ENCODE measurements at regions not wholly inside any gene's neighbourhood (a gene's known extent, or its start where the extent isn't known, plus 50 kb on each side); places are given as distances from the start of the nearest gene placed in this dataset.
A peak's percentile ranks its signal among the peaks of the same experiment; 100 is the strongest.

- no peak overlapping the region for H3K4me3 ChIP-seq (ENCODE audit: low read depth, low read length)
- no peak for DNase-seq (ENCODE audit: low read depth)
- TF ChIP-seq, protein P1, sequence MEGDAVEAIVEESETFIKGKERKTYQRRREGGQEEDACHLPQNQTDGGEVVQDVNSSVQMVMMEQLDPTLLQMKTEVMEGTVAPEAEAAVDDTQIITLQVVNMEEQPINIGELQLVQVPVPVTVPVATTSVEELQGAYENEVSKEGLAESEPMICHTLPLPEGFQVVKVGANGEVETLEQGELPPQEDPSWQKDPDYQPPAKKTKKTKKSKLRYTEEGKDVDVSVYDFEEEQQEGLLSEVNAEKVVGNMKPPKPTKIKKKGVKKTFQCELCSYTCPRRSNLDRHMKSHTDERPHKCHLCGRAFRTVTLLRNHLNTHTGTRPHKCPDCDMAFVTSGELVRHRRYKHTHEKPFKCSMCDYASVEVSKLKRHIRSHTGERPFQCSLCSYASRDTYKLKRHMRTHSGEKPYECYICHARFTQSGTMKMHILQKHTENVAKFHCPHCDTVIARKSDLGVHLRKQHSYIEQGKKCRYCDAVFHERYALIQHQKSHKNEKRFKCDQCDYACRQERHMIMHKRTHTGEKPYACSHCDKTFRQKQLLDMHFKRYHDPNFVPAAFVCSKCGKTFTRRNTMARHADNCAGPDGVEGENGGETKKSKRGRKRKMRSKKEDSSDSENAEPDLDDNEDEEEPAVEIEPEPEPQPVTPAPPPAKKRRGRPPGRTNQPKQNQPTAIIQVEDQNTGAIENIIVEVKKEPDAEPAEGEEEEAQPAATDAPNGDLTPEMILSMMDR (IDR thresholded peaks at IDR 0.05; ENCODE audit: insufficient read depth, low read length): no peak
Observed at GRCh38 chr12:114209861-114210260, 196.1 kb downstream of the TBX5 start.

- TF ChIP-seq, protein P1 (IDR thresholded peaks at IDR 0.05; ENCODE audit: insufficient read depth, low read length): no peak
- no peak for DNase-seq (ENCODE audit: low read depth)
- no peak overlapping the region for H3K4me3 ChIP-seq (ENCODE audit: low read depth, low read length)
Observed at GRCh38 chr12:114206525-114206924, 199.4 kb downstream of the TBX5 start.

GRCh38 chr12:114201794-114202193, 204.2 kb downstream of the TBX5 start:
- TF ChIP-seq, protein P1 (IDR thresholded peaks at IDR 0.05; ENCODE audit: insufficient read depth, low read length): no peak
- DNase-seq (ENCODE audit: low read depth): no peak
- H3K4me3 ChIP-seq (ENCODE audit: low read depth, low read length): no peak overlapping the region

DNA sequence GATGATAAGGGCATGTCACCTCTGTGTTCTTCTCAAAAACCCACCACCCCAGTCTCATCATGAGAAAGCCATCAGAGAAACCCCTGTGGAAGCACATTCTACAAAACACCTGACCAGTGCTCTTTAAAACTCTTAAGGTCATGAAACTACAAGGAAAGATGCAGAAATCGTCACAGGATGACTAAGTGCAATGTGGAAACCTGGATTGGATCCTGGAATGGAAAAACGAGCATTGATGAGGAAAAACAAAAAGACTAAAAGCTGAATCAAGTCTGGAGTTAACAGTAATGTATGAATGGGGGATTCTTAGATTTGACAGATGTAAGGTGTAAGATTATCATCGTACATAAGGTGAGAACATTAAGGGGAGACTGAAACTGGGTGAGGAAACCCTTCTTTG, 211.0 kb downstream of the TBX5 start:
- peak; percentile 2 for DNase-seq (ENCODE audit: low read depth)
- TF ChIP-seq, protein P1 (IDR thresholded peaks at IDR 0.05; ENCODE audit: insufficient read depth, low read length): no peak
- H3K4me3 ChIP-seq (ENCODE audit: low read depth, low read length): no peak overlapping the region

GRCh38 chr12:114194066-114194465, 211.9 kb downstream of the TBX5 start:
- no peak for DNase-seq (ENCODE audit: low read depth)
- TF ChIP-seq, protein P1 (IDR thresholded peaks at IDR 0.05; ENCODE audit: insufficient read depth, low read length): no peak
- H3K4me3 ChIP-seq (ENCODE audit: low read depth, low read length): no peak overlapping the region

DNA sequence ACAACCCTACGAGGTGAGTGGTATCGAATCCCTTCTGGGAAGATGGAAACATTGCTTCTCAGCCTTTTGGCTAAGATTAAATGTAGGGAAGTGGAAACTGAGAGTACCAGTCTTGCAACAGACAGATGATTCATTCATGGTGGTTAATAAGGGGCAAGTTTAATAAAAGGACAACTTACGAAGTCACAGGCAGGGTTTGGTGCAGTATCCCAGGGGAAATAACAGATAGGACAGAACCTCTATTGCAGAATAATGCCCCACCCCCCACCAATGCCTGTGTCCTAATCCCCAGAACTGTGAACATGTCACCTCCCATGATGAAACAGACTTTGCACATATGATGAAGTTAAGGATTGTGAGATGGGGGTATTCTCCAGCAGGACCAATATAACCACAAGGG, 212.5 kb downstream of the TBX5 start:
- DNase-seq (ENCODE audit: low read depth): no peak
- no peak overlapping the region for H3K4me3 ChIP-seq (ENCODE audit: low read depth, low read length)
- TF ChIP-seq, protein P1 (IDR thresholded peaks at IDR 0.05; ENCODE audit: insufficient read depth, low read length): no peak

GRCh38 chr12:114192549-114192948, 213.4 kb downstream of the TBX5 start:
- H3K4me3 ChIP-seq (ENCODE audit: low read depth, low read length): no peak overlapping the region
- no peak for DNase-seq (ENCODE audit: low read depth)
- TF ChIP-seq, protein P1 (IDR thresholded peaks at IDR 0.05; ENCODE audit: insufficient read depth, low read length): no peak
